ENCODE measurements at regions not wholly inside any gene's neighbourhood (a gene's known extent, or its start where the extent isn't known, plus 50 kb on each side); places are given as distances from the start of the nearest gene placed in this dataset.
"Not testable (repeated sequence)": the region's sequence is repeated elsewhere in the genome, so short reads cannot be mapped to it uniquely, and the experiment has no call there.

DNA sequence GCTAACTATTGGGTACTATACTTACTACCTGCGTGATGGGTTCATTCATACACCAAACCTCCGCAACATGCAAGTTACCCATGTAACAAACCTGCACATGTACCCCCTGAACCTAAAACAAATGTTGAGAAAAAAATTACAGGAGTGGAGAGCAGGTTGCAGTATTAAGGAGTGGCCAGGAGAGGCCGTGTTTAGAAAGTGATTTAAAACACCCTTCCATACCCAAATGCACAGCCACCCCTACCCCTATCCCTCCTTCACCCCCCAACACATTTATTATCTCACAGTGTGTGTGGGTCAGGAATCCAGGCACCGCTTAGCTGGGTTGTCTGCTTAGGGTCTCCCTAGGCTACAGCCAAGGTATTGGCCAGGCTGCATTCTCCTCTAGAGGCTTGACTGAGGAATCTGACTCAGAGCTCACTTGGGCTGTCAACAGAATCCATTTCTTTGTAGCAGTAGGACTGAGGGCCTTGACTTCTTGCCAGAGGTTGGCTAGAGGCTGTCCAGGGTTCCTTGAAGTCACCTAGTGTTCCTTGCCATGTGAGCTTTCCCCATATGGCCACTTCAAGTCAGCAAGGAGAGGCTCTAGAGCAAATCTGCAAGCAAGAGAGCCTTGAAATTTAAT, 115.3 kb upstream of the NBPF8 start:
- DNase-seq; intact Hi-C loops (cut with DNase I); H3K27ac ChIP-seq; H3K27me3 ChIP-seq; H3K4me1 ChIP-seq; H3K9me3 ChIP-seq; H3K36me3 ChIP-seq; H3K4me3 ChIP-seq: not testable (repeated sequence)
- WGBS, 2 donors, result 71% methylated on average over 1 of the region's 4 CpGs; no CpG with 5 or more reads in 1 of the 2 donors

DNA sequence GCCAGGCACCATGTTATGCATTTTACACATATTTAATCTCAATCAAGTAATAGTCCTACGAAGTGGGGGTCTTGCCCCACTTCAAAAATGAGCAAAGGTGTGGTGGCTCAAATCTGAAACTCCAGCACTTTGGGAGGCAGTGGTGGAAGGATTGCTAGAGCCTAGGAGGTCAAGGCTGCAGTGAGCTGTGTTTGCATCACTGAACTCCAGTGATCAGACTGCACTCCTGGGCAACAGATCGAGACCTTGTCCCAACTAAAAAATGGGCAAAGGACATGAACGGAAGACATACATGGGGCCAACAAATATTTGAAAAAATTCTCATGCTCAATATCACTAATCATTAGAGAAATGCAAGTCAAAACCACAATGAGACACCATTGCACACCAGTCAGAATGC, 116.3 kb upstream of the NBPF8 start:
- H3K27me3 ChIP-seq; DNase-seq; H3K36me3 ChIP-seq; intact Hi-C loops (cut with DNase I); H3K27ac ChIP-seq; H3K4me3 ChIP-seq; H3K4me1 ChIP-seq; H3K9me3 ChIP-seq: not testable (repeated sequence)
- no CpG with 5 or more reads among the region's 3 CpGs for WGBS, 2 donors

DNA sequence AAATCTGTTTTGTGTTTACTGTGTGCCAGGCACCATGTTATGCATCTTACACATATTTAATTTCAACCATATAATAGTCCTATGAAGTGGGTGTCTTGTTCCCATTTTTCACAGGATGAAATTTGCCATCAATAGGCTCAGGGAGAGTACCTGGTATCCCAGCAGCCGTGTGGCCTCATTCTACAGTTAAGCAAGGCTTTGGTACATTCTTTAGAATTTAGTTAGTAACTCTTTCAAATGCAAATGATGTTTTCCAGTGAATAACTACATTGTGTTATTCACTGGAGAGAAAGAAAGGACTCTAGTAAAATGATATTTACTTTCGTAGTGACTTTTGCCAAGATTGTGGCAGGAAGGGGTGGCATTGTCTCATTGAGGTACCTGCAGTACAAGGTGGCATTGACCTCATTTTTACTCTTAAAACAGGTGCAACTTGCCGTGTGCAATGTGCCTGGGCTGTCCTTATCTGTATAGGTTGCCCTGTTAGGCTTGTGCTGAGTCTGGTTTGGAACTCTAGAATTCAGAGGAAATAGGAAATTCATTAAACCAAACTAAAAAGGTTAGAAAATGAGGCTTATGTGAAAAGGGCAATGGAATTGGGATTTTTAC, 117.4 kb upstream of the NBPF8 start:
- WGBS, 2 donors, result no CpG with 5 or more reads among the region's 3 CpGs
- intact Hi-C loops (cut with DNase I); H3K4me1 ChIP-seq; H3K36me3 ChIP-seq; H3K27me3 ChIP-seq; H3K4me3 ChIP-seq; DNase-seq; H3K9me3 ChIP-seq; H3K27ac ChIP-seq: not testable (repeated sequence)

DNA sequence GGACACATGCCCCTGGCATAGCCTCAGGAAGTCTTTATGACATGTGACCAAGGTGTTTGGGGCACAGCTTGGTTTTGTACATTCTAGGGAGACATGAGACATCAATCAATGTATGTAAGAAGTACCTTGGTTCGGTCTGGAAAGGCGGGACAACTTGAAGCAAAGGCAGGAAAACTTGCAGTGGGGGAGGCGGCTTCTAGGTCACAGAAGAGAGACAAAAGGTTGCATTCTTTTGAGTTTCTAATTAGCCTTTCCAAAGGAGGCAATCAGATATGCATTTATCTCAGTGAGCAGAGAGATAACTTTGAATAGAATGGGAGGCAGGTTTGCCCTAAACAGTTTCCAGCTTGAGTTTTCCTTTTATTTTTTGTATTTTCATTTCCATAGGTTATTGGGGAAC, 113.8 kb upstream of the SEC22B start:
- H3K4me1 ChIP-seq; H3K27ac ChIP-seq; DNase-seq; H3K4me3 ChIP-seq; intact Hi-C loops (cut with DNase I); H3K9me3 ChIP-seq; H3K27me3 ChIP-seq; H3K36me3 ChIP-seq: not testable (repeated sequence)
- WGBS, 2 donors, result no CpG with 5 or more reads among the region's 3 CpGs

DNA sequence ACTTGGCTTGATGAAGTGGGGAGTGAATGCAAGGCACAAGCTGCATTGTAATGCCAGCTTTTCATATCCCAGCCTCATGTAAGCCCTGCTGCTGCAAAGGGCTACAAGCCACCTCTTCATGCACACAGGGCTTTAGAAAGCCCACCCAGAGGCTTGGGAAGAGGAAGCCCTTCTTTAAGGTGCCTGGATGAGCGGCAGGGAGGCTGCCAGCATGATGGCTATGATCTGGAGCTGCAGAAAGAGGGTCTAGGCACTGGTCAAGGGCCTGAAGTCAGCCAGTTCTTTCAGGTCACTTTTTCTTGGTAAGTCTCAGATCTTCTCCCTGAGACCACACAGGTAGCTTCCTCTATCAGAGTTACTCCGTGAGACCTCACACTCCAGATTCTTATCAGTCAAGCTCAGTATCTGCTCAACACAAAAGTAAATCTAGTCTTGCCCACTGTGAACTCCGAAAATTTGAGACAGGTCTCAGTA, 113.3 kb upstream of the SEC22B start:
- H3K4me3 ChIP-seq; intact Hi-C loops (cut with DNase I); H3K9me3 ChIP-seq; H3K4me1 ChIP-seq; H3K27me3 ChIP-seq; H3K36me3 ChIP-seq; DNase-seq; H3K27ac ChIP-seq: not testable (repeated sequence)
- WGBS, 2 donors, result no CpG with 5 or more reads among the region's 3 CpGs

DNA sequence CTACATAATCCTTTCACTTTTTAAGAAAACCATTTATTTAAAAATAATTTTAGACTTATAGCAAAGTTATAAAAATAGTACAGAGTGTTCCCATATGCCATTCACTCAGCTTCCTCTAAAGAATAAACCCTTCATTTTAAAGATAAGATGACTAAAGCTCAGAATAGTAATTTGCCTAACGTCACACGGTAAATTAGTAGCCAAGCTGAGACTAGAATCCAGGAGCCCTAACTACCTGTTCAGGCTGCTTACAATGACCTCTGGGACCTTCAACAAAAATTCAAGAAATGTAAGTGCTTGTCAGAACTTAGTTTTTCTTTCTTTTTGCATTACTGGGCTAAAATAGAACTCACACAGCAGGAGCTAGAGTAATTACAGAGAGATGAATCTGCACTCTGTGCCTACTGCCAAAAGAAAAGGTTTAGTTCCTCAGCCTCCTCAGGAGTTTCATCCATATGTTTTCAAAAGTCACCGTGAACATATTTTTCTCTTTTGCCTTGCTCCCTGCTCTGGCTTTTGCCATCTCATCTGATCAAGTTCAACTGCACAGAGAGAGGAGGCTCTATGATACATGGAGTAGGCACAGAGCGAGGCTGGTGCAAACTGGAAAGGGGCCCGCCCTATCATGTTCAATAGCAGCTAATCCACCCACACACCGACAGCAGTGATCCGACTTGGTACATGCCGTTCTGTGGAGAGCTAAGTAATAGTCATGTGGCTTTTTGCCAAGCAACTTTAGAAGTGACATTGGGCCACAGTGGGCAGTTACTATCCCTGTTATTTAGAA, 112.7 kb upstream of the SEC22B start:
- H3K36me3 ChIP-seq; H3K27me3 ChIP-seq; H3K27ac ChIP-seq; DNase-seq; H3K4me3 ChIP-seq; H3K9me3 ChIP-seq; H3K4me1 ChIP-seq; intact Hi-C loops (cut with DNase I): not testable (repeated sequence)
- WGBS, 2 donors, result no CpG with 5 or more reads among the region's 8 CpGs

DNA sequence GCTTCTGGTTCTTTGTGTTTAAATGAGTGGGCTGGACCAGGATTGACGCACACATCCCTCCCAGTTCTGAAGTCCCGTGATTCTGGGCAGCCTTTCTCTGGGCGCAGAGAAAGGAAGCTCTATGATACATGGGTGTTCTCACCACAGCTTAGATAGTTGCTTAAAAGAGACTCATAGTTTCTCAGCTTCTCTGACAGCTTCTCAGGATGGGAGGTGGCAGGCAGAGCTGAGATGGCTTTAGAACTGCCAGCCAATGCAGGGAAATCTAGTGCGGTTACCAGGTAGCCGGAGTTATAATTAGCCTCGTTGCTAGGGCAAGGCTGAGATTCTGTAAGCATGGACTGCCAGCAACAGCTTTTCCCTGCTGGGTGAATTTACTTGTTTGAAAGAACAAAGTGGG, 111.8 kb upstream of the SEC22B start:
- no CpG with 5 or more reads among the region's 6 CpGs for WGBS, 2 donors
- H3K9me3 ChIP-seq; DNase-seq; intact Hi-C loops (cut with DNase I); H3K36me3 ChIP-seq; H3K4me3 ChIP-seq; H3K27ac ChIP-seq; H3K4me1 ChIP-seq; H3K27me3 ChIP-seq: not testable (repeated sequence)

DNA sequence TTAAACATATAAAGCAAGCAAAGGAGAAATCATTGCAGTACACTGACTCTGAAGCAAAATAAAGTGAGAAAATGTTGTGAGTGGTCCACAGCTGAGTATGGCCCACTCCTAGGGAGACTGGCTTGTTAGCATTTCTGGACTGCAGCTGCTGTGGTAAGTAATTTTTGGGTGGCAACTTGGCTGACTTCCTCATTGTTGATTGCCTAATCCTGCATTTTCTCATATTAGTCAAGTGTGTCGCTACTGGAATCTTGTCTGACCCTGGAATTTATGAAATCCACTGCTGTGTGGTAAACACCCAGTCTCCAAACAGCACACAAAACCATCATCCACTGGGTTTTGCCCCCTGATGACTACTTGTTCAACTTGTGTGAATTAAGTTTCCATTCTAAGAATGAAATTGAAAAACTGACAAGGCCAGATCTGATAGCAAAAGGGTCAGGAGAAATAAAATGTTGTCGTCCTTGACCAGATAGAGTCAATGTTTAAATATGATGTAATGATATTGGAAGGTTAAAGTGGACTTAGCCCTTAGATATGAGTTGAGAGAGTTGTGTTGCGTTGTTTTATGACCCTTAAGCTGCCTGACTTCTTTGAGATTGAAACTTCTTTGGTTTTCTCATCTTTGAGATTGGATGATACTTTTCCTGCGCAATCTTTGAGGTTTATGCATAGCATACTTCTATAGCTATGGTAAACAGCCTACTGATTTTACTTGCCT, 106.6 kb upstream of the SEC22B start:
- H3K36me3 ChIP-seq; H3K4me3 ChIP-seq; H3K4me1 ChIP-seq; H3K27me3 ChIP-seq; intact Hi-C loops (cut with DNase I); H3K27ac ChIP-seq; DNase-seq; H3K9me3 ChIP-seq: not testable (repeated sequence)
- no CpG with 5 or more reads among the region's 4 CpGs for WGBS, 2 donors

DNA sequence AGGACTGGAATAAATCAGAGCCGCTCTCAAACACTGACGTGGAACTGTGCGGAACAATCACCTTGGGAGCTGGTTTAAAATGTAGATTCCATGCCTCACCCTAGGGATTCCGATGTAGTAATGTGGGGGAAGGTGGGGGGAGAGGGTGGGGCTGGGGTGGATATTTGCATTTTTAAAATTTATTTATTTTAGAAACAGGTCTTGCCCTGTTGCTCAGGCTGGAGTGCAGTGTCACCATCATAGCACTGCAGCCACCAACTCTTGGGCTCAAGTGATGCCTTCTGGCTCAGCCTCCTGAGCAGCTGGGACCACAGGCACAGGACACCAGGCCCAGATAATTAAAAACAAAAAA, 101.9 kb upstream of the SEC22B start:
- not testable (repeated sequence) for H3K9me3 ChIP-seq

DNA sequence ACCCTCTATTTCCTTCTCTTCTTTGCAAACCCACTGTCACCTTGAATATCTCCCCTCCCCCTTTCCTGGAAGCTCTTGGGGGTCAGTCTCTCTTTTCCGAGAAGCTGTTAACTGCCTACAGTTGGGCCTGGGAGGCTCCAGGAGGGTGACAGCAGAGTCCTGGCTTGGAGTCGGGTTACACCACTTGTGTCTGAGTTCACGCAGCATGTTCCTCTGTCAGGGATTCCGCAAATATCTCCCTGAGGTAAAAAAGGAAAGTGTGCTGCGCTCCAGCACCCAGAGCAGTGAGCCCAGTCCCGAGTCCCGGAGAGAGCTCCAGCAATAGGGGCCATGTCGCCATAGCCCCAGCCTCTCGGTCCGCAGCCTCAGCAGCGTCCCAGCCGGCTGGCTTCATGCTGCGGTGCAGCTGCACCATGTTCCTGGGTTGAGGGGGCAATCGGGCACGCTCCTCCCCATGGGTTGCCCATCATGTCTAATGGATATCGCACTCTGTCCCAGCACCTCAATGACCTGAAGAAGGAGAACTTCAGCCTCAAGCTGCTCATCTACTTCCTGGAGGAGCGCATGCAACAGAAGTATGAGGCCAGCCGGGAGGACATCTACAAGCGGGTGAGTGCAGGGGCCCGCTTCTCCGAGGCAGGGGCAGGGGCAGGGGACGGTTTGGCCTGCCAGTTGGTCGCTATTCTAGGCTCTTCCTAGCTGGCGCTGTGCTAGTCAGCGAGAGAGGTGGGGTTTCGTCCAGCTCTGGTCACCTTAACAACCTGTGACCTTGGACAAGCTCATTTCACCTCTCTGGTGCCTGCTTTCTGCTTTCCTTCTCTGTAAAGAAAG, 101.3 kb upstream of the SEC22B start:
- DNase-seq; H3K4me3 ChIP-seq; H3K4me1 ChIP-seq; H3K36me3 ChIP-seq; H3K27me3 ChIP-seq; H3K9me3 ChIP-seq; intact Hi-C loops (cut with DNase I); H3K27ac ChIP-seq: not testable (repeated sequence)
- no CpG with 5 or more reads among the region's 26 CpGs for WGBS, 2 donors

More for the DNA sequence above, 101.9 kb upstream of the SEC22B start:
- H3K27me3 ChIP-seq; H3K36me3 ChIP-seq; H3K4me1 ChIP-seq; intact Hi-C loops (cut with DNase I); H3K4me3 ChIP-seq; DNase-seq; H3K27ac ChIP-seq: not testable (repeated sequence)
- no CpG with 5 or more reads among the region's 4 CpGs for WGBS, 2 donors

DNA sequence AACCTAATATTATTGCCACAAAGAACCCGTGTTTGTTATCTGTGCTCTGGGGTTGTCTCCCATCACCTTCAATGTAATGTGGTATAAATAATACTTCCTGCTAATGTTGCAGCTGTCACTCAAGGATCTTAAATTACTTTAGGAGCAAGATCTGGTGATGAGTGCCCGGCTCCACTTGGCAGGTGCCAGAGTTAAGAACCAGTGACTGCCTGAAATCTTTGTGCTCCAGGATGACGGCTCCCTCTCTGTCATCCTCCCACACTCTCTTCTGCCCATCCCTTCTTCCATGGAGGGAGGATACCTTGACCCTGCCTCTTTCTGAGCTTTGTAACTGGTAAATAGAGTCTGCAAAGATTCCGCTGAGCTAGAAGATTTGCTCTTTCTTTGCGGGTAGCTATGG, 100.4 kb upstream of the SEC22B start:
- DNase-seq; intact Hi-C loops (cut with DNase I); H3K9me3 ChIP-seq; H3K4me1 ChIP-seq; H3K27me3 ChIP-seq; H3K27ac ChIP-seq; H3K36me3 ChIP-seq; H3K4me3 ChIP-seq: not testable (repeated sequence)
- WGBS, 2 donors, result no CpG with 5 or more reads among the region's 5 CpGs

DNA sequence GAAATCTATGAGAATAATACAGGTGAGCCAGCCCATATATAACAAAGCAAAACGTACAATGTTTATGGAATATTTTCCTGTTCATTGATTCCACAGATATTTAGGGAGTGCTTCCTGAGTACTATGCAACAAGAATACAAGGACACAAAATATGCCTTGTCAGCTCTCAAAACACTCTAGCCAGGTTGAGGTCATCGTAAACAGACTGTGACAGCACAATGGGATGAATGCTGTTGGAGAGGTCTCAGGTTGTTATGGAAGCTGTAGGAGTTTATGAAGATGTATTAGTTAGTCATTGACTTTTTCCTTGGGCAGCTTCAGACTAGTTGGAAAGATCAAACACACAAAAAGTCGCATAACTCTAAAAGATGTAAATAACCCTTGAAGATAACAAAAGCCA, 98.1 kb upstream of the SEC22B start:
- H3K36me3 ChIP-seq; H3K4me3 ChIP-seq; H3K4me1 ChIP-seq; H3K27me3 ChIP-seq; H3K27ac ChIP-seq; DNase-seq; H3K9me3 ChIP-seq; intact Hi-C loops (cut with DNase I): not testable (repeated sequence)
- WGBS, 2 donors, result no CpG with 5 or more reads among the region's 3 CpGs
